H1 (cell line): ENCODE measurements at regions not wholly inside any gene's neighbourhood (a gene's known extent, or its start where the extent isn't known, plus 50 kb on each side); places are given as distances from the start of the nearest gene placed in this dataset.
A peak's percentile ranks its signal among the peaks of the same experiment; 100 is the strongest.

Experiments
- CTCF ChIA-PET: fragments of 300-600 bp; sonication (Branson Sonifier 250); formaldehyde crosslinking; loops from one replicate; lab custom pipeline; 2021; ENCODE audit not compliant: partially characterized antibody; lab: Charles Lee
- POLR2A ChIA-PET: fragments of 300-600 bp; sonication (Branson Sonifier 250); formaldehyde crosslinking; loops from one replicate; lab custom pipeline; 2021; ENCODE audit warnings: inconsistent platforms; ENCODE audit not compliant: partially characterized antibody; lab: Charles Lee
- DNase-seq, 2 experiments: peaks; one replicate each; pipeline versions ENCODE4 v3.0.0 to v3.0.0-alpha.2; 2010 to 2022; ENCODE audit warnings: low spot score in 2 of 2, low read depth in 1 of 2, mixed read lengths in 1 of 2
- FAIRE-seq: peaks from 2 replicates; lab custom pipeline; 2011; peaks lifted over from hg19 to GRCh38; lab: Jason Lieb, UNC
- H2AFZ ChIP-seq: 2 replicates; pipeline ENCODE4 v1.8.1; 2012; ENCODE audit warnings: low read length, inconsistent platforms
- H2AK5ac ChIP-seq: 2 replicates; pipeline ENCODE4 v1.6.1; 2013; ENCODE audit warnings: low read depth, low read length
- H2BK120ac ChIP-seq: replicated peaks from 2 replicates; pipeline ENCODE3; 2013; ENCODE audit warnings: low read depth, low read length, inconsistent platforms
- H2BK12ac ChIP-seq: 2 replicates; pipeline ENCODE4 v1.6.1; 2013; ENCODE audit warnings: low read depth, low read length
- H2BK15ac ChIP-seq: 2 replicates; pipeline ENCODE4 v1.6.1; 2013; ENCODE audit warnings: low read length
- H2BK20ac ChIP-seq: 2 replicates; pipeline ENCODE4 v1.6.1; 2013; ENCODE audit warnings: low read length
- H2BK5ac ChIP-seq: 2 replicates; pipeline ENCODE4 v1.6.1; 2013; ENCODE audit warnings: low read depth, low read length
- H3K14ac ChIP-seq: 2 replicates; pipeline ENCODE4 v1.6.1; 2013; ENCODE audit warnings: inconsistent platforms; ENCODE audit not compliant: insufficient read length
- H3K18ac ChIP-seq: 2 replicates; pipeline ENCODE4 v1.6.1; 2013; ENCODE audit warnings: low read length; ENCODE audit errors: extremely low read depth
- H3K23ac ChIP-seq: 2 replicates; pipeline ENCODE4 v1.6.1; 2013; ENCODE audit warnings: inconsistent platforms; ENCODE audit not compliant: insufficient read length
- H3K23me2 ChIP-seq: 2 replicates; pipeline ENCODE4 v1.6.1; 2013; ENCODE audit warnings: low read depth, low read length
- H3K27ac ChIP-seq: 2 replicates; pipeline ENCODE4 v1.6.1; 2011; ENCODE audit warnings: low read depth, low read length, inconsistent platforms
- H3K27me3 ChIP-seq, 4 experiments: replicated peaks in 1 of 4; 1 replicate in 1 of 4; 2 replicates in 3 of 4; pipeline versions ENCODE4 v1.6.1 to v1.8.1; 2011 to 2013; ENCODE audit warnings: low read length in 3 of 4, mild to moderate bottlenecking in 3 of 4, inconsistent platforms in 2 of 4, mixed read lengths in 2 of 4, moderate library complexity in 1 of 4; ENCODE audit not compliant: control insufficient read depth in 3 of 4, insufficient read depth in 3 of 4; ENCODE audit errors: extremely low read depth in 1 of 4
- H3K36me3 ChIP-seq, 4 experiments: 2 replicates each; pipeline versions ENCODE4 v1.6.1 to v1.8.1; 2011 to 2013; ENCODE audit warnings: mild to moderate bottlenecking in 4 of 4, low read length in 3 of 4, moderate library complexity in 2 of 4, control low read depth in 1 of 4, inconsistent platforms in 1 of 4; ENCODE audit not compliant: insufficient read depth in 4 of 4, control insufficient read depth in 2 of 4
- H3K4ac ChIP-seq: replicated peaks from 2 replicates; pipeline ENCODE3; 2013; ENCODE audit warnings: low read length, low read depth, mixed read lengths, inconsistent platforms; ENCODE audit not compliant: insufficient read length
- H3K4me1 ChIP-seq, 4 experiments: replicated peaks in 1 of 4; 1 replicate in 1 of 4; 2 replicates in 3 of 4; pipeline versions ENCODE4 v1.6.1 to v1.8.1; 2011 to 2013; ENCODE audit warnings: low read length in 3 of 4, inconsistent platforms in 2 of 4, mixed read lengths in 1 of 4; ENCODE audit not compliant: insufficient read depth in 4 of 4, control insufficient read depth in 3 of 4
- H3K4me2 ChIP-seq, 2 experiments: 2 replicates each; pipeline versions ENCODE4 v1.6.1 to v1.8.1; 2011 to 2013; ENCODE audit warnings: low read depth in 2 of 2, low read length in 2 of 2, control low read depth in 1 of 2, inconsistent platforms in 1 of 2, mild to moderate bottlenecking in 1 of 2; ENCODE audit not compliant: insufficient read depth in 1 of 2
- H3K4me3 ChIP-seq, 4 experiments: fragments of 200-600, 300-600 bp in 1 of 4; sonication (generic), shearing (Covaris generic), sonication (Bioruptor Twin) in 1 of 4; 2 replicates each; pipeline versions ENCODE4 v1.5.1 to v1.8.1; 2011 to 2016; ENCODE audit warnings: low read length in 4 of 4, low read depth in 3 of 4, control low read depth in 2 of 4, inconsistent platforms in 2 of 4, mild to moderate bottlenecking in 2 of 4, mixed read lengths in 1 of 4, moderate library complexity in 1 of 4; ENCODE audit not compliant: insufficient read depth in 2 of 4; ENCODE audit errors: extremely low read depth in 1 of 4
- H3K56ac ChIP-seq: replicated peaks from 2 replicates; pipeline ENCODE3; 2013; ENCODE audit warnings: low read depth, mild to moderate bottlenecking, mixed read lengths, low read length, inconsistent platforms; ENCODE audit not compliant: insufficient read length
- H3K79me1 ChIP-seq: 2 replicates; pipeline ENCODE4 v1.6.1; 2013; ENCODE audit warnings: low read depth, low read length, control low read depth
- H3K79me2 ChIP-seq, 2 experiments: 2 replicates each; pipeline versions ENCODE4 v1.6.1 to v1.8.1; 2012 to 2013; ENCODE audit warnings: low read length in 2 of 2, mild to moderate bottlenecking in 2 of 2, inconsistent platforms in 1 of 2; ENCODE audit not compliant: insufficient read depth in 2 of 2, control insufficient read depth in 1 of 2
- H3K9ac ChIP-seq, 4 experiments: replicated peaks in 1 of 4; 1 replicate in 1 of 4; 2 replicates in 3 of 4; pipeline versions ENCODE4 v1.6.1 to v1.8.1; 2011 to 2013; ENCODE audit warnings: low read depth in 3 of 4, low read length in 3 of 4, control low read depth in 2 of 4, mild to moderate bottlenecking in 2 of 4, moderate library complexity in 2 of 4, inconsistent platforms in 1 of 4; ENCODE audit errors: extremely low read depth in 1 of 4
- H3K9me3 ChIP-seq, 2 experiments: 2 replicates each; pipeline versions ENCODE4 v1.6.1 to v1.8.1; 2012 to 2013; ENCODE audit warnings: mild to moderate bottlenecking in 2 of 2, moderate library complexity in 2 of 2, control low read depth in 1 of 2, inconsistent platforms in 1 of 2, low read depth in 1 of 2, low read length in 1 of 2, mixed read lengths in 1 of 2; ENCODE audit not compliant: insufficient read depth in 2 of 2
- H4K20me1 ChIP-seq, 2 experiments: replicated peaks in 1 of 2; 2 replicates each; pipeline versions ENCODE3 to v1.8.1; 2011 to 2013; ENCODE audit warnings: inconsistent platforms in 2 of 2, low read length in 2 of 2, mild to moderate bottlenecking in 1 of 2; ENCODE audit not compliant: insufficient read depth in 2 of 2, control insufficient read depth in 1 of 2
- H4K5ac ChIP-seq: 2 replicates; pipeline ENCODE4 v1.6.1; 2013; ENCODE audit warnings: low read length, low read depth, mixed read lengths, inconsistent platforms; ENCODE audit not compliant: insufficient read length
- H4K8ac ChIP-seq: 2 replicates; pipeline ENCODE4 v1.8.0; 2013; ENCODE audit warnings: mild to moderate bottlenecking, moderate library complexity, low read length, inconsistent platforms; ENCODE audit not compliant: insufficient read depth; ENCODE audit errors: extremely low read depth
- H4K91ac ChIP-seq: replicated peaks from 2 replicates; pipeline ENCODE3; 2013; ENCODE audit warnings: low read length, mixed read lengths, inconsistent platforms; ENCODE audit not compliant: insufficient read length
- BCL11A ChIP-seq, 2 experiments: IDR thresholded peaks; one replicate each; pipeline ENCODE4 v1.6.1; 2011; ENCODE audit warnings: low read depth in 2 of 2, low read length in 2 of 2, mild to moderate bottlenecking in 2 of 2
- CBX5 ChIP-seq: fragments of 300-800, 300-1000 bp; sonication (generic); IDR thresholded peaks from 2 replicates; pipeline ENCODE4 v1.7.1; 2016; ENCODE audit warnings: antibody characterized with exemption, low read length, low read depth
- CBX8 ChIP-seq: fragments of 300-800, 300-1000 bp; sonication (generic); IDR thresholded peaks from 2 replicates; pipeline ENCODE4 v1.7.1; 2016; ENCODE audit warnings: low read depth, low read length, borderline replicate concordance
- EZH2 ChIP-seq: fragments of 200-600 bp; sonication (generic); IDR thresholded peaks from 2 replicates; pipeline ENCODE4 v1.7.1; 2012; ENCODE audit warnings: low read depth, mild to moderate bottlenecking, moderate library complexity, low read length, inconsistent platforms; ENCODE audit not compliant: severe bottlenecking
- FOSL1 ChIP-seq: IDR thresholded peaks from 2 replicates; pipeline ENCODE4 v1.6.1; 2011; ENCODE audit warnings: mild to moderate bottlenecking, low read depth, low read length, moderate library complexity; ENCODE audit not compliant: insufficient read depth
- GABPA ChIP-seq: IDR thresholded peaks from 2 replicates; pipeline ENCODE4 v1.6.1; 2011; ENCODE audit warnings: mild to moderate bottlenecking, low read length, moderate library complexity, borderline replicate concordance; ENCODE audit not compliant: insufficient read depth
- KDM4A ChIP-seq: IDR thresholded peaks from one replicate; pipeline ENCODE4 v1.7.1; 2012; ENCODE audit warnings: low read depth, mild to moderate bottlenecking, moderate library complexity, low read length, inconsistent platforms; ENCODE audit not compliant: severe bottlenecking
- NANOG ChIP-seq: IDR thresholded peaks from 2 replicates; pipeline ENCODE4 v1.6.1; 2011; ENCODE audit warnings: low read length, low read depth, mild to moderate bottlenecking, inconsistent platforms; ENCODE audit not compliant: insufficient read depth, poor library complexity, severe bottlenecking
- RFX5 ChIP-seq: IDR thresholded peaks from 2 replicates; pipeline ENCODE4 v1.6.1; 2011; ENCODE audit warnings: low read depth, low read length, improper control_type of control experiment, borderline replicate concordance
- RNF2 ChIP-seq: fragments of 200-900, 300-1000 bp; sonication (generic); IDR thresholded peaks from 2 replicates; pipeline ENCODE4 v1.7.1; 2016; ENCODE audit warnings: borderline replicate concordance, low read depth, mild to moderate bottlenecking, antibody characterized with exemption, low read length; ENCODE audit not compliant: poor library complexity, severe bottlenecking; ENCODE audit errors: missing control alignments
- SUZ12 ChIP-seq: fragments of 200-600 bp; sonication (generic); IDR thresholded peaks from 2 replicates; pipeline ENCODE4 v1.6.1; 2012; ENCODE audit warnings: mild to moderate bottlenecking, inconsistent platforms, low read length, moderate library complexity, mixed read lengths
- WGBS, 2 experiments: shearing (Covaris generic) in 1 of 2; methylation state at CpG; one replicate each; pipeline versions ENCODE4 v1.1.6 to v1.1.7; 2013 to 2015; ENCODE audit warnings: low lambda C conversion rate in 2 of 2, mixed read lengths in 2 of 2, inconsistent platforms in 1 of 2, low coverage in 1 of 2, missing lambda C conversion rate in 1 of 2; ENCODE audit not compliant: insufficient replicate concordance in 2 of 2, insufficient coverage in 1 of 2, insufficient read length in 1 of 2; ENCODE audit errors: extremely low coverage in 1 of 2, missing lambda C conversion rate in 1 of 2; 5-methylcytosine and 5-hydroxymethylcytosine counted together

GRCh38 chr9:120330031-120330430 lies 249.9 kb downstream of the CDK5RAP2 start:
- no peak overlapping the region for H2BK5ac ChIP-seq
- no peak overlapping the region for H3K23ac ChIP-seq
- H3K79me2 ChIP-seq, result no peaks in the 10 kb centered on the region
- FAIRE-seq (no peak), DNase-seq (peak in 1 of 2 experiments; percentile 10)
- H3K4me2 ChIP-seq, result no peak overlapping the region
- H3K14ac ChIP-seq, result no peak overlapping the region
- no peak overlapping the region for H2BK15ac ChIP-seq
- H3K18ac ChIP-seq, result no peak overlapping the region
- no peaks in the 10 kb centered on the region for H3K23me2 ChIP-seq
- H4K91ac ChIP-seq, result no peak overlapping the region
- H3K27ac ChIP-seq, result no peak overlapping the region
- H3K9me3 ChIP-seq, result no peaks in the 10 kb centered on the region
- no peak overlapping the region for H3K56ac ChIP-seq
- no peaks in the 10 kb centered on the region for H3K36me3 ChIP-seq
- no peak overlapping the region for H3K4ac ChIP-seq
- no peak overlapping the region for H3K4me3 ChIP-seq
- H3K27me3 ChIP-seq, result no peaks in the 10 kb centered on the region; a peak in 1 of 7 replicates
- H4K5ac ChIP-seq, result no peak overlapping the region
- no peak overlapping the region for H2AK5ac ChIP-seq
- H3K4me1 ChIP-seq, result 0 out of 7 replicates have a peak, but pooled peaks cover 0 to 3% (median 0%) of the 10 kb centered on the region in 4 experiments
- ChIA-PET CTCF (interaction anchor here (0.7 to 7.5 kb wide), 5 partner anchors 9 to 250 kb away, joined by 3 to 39 read pairs (median 3); no protein-coding TSS in a partner anchor), POLR2A (no interaction called here)
- no peak overlapping the region for H4K8ac ChIP-seq
- no peaks in the 10 kb centered on the region for H3K79me1 ChIP-seq
- no peak overlapping the region for H2BK20ac ChIP-seq
- H2AFZ ChIP-seq, result no peak overlapping the region
- no peak overlapping the region for H3K9ac ChIP-seq
- TF ChIP-seq GABPA (no peak), RFX5 (no peak), RNF2 (no peak), BCL11A (IDR thresholded peaks at IDR 0.05; ENCODE audit: low read depth in 2 of 2, low read length in 2 of 2) (no peak), NANOG (no peak), CBX8 (no peak), EZH2 (no peak), CBX5 (no peak), KDM4A (no peak), SUZ12 (no peak), FOSL1 (no peak)
- TF ChIP-seq, all 59 proteins: peak for 0
- Histone ChIP-seq H4K20me1 (no peaks in the 10 kb centered on the region), H2BK12ac (no peak overlapping the region), H2BK120ac (no peak overlapping the region)
- WGBS, 2 experiments, result 81% methylated on average over 2 of the region's 2 CpGs; no CpG with 5 or more reads in 1 of the 2 experiments
